HCT116 (cell line): ENCODE measurements at regions not wholly inside any gene's neighbourhood (a gene's known extent, or its start where the extent isn't known, plus 50 kb on each side); places are given as distances from the start of the nearest gene placed in this dataset.

Experiments
- EZH2 ChIP-seq: fragments of 200-600 bp; sonication (generic); IDR thresholded peaks from 2 replicates; pipeline ENCODE4 v1.6.1; 2017; ENCODE audit warnings: antibody characterized with exemption, mixed run types
- JUND ChIP-seq: IDR thresholded peaks from 2 replicates; pipeline ENCODE4 v1.6.1; 2012
- POLR2A ChIP-seq: IDR thresholded peaks from 2 replicates; pipeline ENCODE4 v1.7.0; 2011; ENCODE audit warnings: borderline replicate concordance; ENCODE audit not compliant: insufficient read depth, insufficient read length; ENCODE audit errors: extremely low read depth
- POLR2AphosphoS5 ChIP-seq: IDR thresholded peaks from 2 replicates; pipeline ENCODE4 v1.6.1; 2011; ENCODE audit warnings: mild to moderate bottlenecking, low read depth, low read length, moderate library complexity
- RAD21 ChIP-seq: IDR thresholded peaks from 2 replicates; pipeline ENCODE4 v1.6.1; 2012; ENCODE audit warnings: low read depth, mild to moderate bottlenecking
- SIN3A ChIP-seq: IDR thresholded peaks from 2 replicates; pipeline ENCODE4 v1.6.1; 2012; ENCODE audit warnings: low read depth
- SRF ChIP-seq: IDR thresholded peaks from 2 replicates; pipeline ENCODE4 v1.6.1; 2012; ENCODE audit warnings: low read depth
- YY1 ChIP-seq: IDR thresholded peaks from 2 replicates; pipeline ENCODE4 v1.6.1; 2011; ENCODE audit warnings: low read length, low read depth, moderate library complexity, mild to moderate bottlenecking; ENCODE audit not compliant: insufficient replicate concordance; ENCODE audit errors: extremely low read depth
- ZNF274 ChIP-seq: fragments of 200-500 bp; sonication (Bioruptor generic); IDR thresholded peaks from 2 replicates; pipeline ENCODE4 v1.6.1; 2014; ENCODE audit warnings: mild to moderate bottlenecking, low read depth, low read length, inconsistent platforms
- TF ChIP-seq, protein P1 (sequence below), 3 experiments: fragments of 200-600 bp in 1 of 3; sonication (generic) in 1 of 3; IDR thresholded peaks in 2 of 3; conservative IDR thresholded peaks in 1 of 3; 2 replicates each; pipeline ENCODE4 v1.5.1; 2012 to 2017; ENCODE audit warnings: low read depth in 2 of 3, low read length in 2 of 3, antibody characterized with exemption in 1 of 3, borderline replicate concordance in 1 of 3, control low read depth in 1 of 3, mild to moderate bottlenecking in 1 of 3, mixed read lengths in 1 of 3, mixed run types in 1 of 3, moderate library complexity in 1 of 3; ENCODE audit not compliant: insufficient read depth in 1 of 3
- TF ChIP-seq, protein P2 (sequence below): IDR thresholded peaks from 2 replicates; pipeline ENCODE4 v1.6.1; 2011; ENCODE audit warnings: mild to moderate bottlenecking, low read length, moderate library complexity; ENCODE audit not compliant: insufficient replicate concordance; ENCODE audit errors: extremely low read depth

DNA sequence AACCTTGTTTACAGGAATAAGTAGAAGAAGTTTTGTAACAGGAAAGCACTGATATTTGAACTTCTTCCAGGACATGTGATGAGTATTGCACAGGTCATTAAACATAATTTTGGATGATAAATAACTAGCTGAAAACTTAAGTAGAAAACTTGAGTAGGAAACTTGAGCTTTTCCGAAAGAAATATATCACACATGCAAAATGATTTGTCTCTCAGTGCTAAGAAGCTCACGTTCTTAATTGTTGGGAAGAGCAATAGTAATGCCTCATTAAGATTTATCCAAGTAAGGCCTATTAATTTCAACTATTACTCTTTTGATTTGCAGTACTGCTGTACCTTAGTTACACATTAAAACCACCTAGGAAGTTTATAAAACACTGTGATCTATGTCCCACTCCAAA lies 1921.9 kb upstream of the LRRTM1 start:
- no peak for TF ChIP-seq SIN3A
- TF ChIP-seq, protein P1, sequence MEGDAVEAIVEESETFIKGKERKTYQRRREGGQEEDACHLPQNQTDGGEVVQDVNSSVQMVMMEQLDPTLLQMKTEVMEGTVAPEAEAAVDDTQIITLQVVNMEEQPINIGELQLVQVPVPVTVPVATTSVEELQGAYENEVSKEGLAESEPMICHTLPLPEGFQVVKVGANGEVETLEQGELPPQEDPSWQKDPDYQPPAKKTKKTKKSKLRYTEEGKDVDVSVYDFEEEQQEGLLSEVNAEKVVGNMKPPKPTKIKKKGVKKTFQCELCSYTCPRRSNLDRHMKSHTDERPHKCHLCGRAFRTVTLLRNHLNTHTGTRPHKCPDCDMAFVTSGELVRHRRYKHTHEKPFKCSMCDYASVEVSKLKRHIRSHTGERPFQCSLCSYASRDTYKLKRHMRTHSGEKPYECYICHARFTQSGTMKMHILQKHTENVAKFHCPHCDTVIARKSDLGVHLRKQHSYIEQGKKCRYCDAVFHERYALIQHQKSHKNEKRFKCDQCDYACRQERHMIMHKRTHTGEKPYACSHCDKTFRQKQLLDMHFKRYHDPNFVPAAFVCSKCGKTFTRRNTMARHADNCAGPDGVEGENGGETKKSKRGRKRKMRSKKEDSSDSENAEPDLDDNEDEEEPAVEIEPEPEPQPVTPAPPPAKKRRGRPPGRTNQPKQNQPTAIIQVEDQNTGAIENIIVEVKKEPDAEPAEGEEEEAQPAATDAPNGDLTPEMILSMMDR (IDR thresholded peaks at IDR 0.05 in 2 of 3, conservative IDR thresholded peaks at IDR 0.05 in 1 of 3; ENCODE audit: borderline replicate concordance in 1 of 3, insufficient read depth in 1 of 3, low read depth in 2 of 3, low read length in 2 of 3): no peak
- TF ChIP-seq POLR2AphosphoS5: no peak
- TF ChIP-seq POLR2A: no peak
- no peak for TF ChIP-seq EZH2
- no peak for TF ChIP-seq RAD21
- no peak for TF ChIP-seq SRF
- TF ChIP-seq, protein P2, sequence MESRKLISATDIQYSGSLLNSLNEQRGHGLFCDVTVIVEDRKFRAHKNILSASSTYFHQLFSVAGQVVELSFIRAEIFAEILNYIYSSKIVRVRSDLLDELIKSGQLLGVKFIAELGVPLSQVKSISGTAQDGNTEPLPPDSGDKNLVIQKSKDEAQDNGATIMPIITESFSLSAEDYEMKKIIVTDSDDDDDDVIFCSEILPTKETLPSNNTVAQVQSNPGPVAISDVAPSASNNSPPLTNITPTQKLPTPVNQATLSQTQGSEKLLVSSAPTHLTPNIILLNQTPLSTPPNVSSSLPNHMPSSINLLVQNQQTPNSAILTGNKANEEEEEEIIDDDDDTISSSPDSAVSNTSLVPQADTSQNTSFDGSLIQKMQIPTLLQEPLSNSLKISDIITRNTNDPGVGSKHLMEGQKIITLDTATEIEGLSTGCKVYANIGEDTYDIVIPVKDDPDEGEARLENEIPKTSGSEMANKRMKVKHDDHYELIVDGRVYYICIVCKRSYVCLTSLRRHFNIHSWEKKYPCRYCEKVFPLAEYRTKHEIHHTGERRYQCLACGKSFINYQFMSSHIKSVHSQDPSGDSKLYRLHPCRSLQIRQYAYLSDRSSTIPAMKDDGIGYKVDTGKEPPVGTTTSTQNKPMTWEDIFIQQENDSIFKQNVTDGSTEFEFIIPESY: no peak
- no peak for TF ChIP-seq JUND
- TF ChIP-seq YY1: no peak
- TF ChIP-seq ZNF274: no peak
